ENCODE measurements at regions not wholly inside any gene's neighbourhood (a gene's known extent, or its start where the extent isn't known, plus 50 kb on each side); places are given as distances from the start of the nearest gene placed in this dataset.

DNA sequence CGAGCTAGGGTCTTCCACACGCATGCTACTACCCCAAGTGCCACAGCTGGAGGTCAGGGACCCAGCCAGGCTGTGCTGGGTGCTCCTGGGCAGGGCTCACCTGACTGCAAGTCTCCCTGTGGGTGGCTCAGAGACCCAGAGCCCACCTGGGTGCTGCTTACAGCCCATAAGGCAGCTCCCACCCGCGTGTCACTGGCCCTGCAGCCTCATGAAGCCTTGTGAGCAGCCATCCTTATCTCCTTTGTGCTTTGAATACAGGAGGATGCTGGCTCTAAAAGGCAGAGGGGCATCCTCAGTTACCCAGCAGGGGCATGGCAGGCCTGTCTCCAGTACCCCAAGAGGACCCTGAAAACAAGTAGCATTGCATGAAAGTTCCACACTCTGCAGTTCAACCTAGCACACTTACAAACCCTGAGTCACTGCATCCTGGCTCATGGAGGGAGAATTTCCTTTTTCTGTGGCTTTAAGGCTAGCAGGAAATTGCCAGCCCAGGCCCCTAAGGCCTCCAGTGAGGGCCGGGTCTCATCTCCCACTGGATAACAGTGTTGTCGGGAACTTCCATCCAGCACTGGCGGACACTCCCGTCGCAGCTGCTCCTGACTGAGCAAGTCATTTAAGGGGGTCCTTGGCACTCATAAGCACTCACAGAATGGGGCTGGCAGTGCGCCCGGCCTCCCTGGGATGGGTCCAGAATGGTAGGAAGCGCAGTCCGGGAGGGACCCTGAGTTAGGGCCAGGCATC, 137.1 kb downstream of the RPIA start:
- H3K27me3 ChIP-seq (ENCODE audit: control insufficient read depth, insufficient read depth, low read length) = no peaks in the 10 kb centered on the region
- H3K36me3 ChIP-seq (replicated peaks; ENCODE audit: control insufficient read depth, insufficient read depth, low read length) = no peaks in the 10 kb centered on the region
- H3K4me3 ChIP-seq (ENCODE audit: insufficient read depth, low read depth, low read length) = no peak overlapping the region
- no peak for DNase-seq

DNA sequence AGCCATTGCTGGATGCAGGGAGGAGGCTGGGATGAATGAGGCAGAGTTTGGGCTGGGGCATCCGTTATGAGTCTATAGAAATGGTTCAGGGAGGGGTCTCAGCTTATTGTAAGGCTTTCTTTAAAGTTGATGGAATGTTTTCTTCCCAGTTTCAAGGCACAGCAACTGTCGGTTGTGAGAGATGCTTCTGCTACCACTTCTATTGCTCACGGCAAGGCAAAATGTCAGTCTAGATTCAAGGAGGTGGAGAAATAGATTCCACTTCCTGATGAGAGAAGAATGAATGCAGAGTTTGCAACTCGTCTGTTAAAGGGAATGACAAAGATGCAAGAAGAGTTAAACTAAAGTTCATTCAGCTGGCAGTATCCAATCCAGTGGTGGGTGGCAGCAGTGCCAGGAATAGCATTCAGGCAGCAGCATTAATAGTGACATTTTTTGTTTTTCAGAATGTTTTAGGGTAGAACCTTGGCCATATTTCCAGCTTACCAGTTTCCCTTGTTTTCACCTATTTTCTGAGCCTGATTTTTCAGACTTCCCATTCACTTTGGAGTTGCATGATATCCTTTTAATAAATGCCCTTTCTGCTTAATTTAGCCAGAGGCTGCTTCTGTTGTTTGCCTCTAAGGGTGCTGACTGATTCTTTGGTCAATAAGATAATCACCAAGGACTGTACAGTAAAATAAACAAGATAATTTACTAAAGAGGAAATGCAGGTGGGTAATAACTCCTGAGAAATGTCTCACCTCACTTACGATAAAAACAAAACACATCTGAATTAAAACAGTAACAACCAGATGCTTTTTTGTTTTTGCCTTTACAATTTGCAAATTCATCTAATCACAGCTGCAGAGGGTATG, 138.4 kb downstream of the RPIA start:
- no peak for DNase-seq
- no peaks in the 10 kb centered on the region for H3K27me3 ChIP-seq (ENCODE audit: control insufficient read depth, insufficient read depth, low read length)
- H3K4me3 ChIP-seq (ENCODE audit: insufficient read depth, low read depth, low read length) = no peak overlapping the region
- H3K36me3 ChIP-seq (replicated peaks; ENCODE audit: control insufficient read depth, insufficient read depth, low read length) = no peaks in the 10 kb centered on the region

DNA sequence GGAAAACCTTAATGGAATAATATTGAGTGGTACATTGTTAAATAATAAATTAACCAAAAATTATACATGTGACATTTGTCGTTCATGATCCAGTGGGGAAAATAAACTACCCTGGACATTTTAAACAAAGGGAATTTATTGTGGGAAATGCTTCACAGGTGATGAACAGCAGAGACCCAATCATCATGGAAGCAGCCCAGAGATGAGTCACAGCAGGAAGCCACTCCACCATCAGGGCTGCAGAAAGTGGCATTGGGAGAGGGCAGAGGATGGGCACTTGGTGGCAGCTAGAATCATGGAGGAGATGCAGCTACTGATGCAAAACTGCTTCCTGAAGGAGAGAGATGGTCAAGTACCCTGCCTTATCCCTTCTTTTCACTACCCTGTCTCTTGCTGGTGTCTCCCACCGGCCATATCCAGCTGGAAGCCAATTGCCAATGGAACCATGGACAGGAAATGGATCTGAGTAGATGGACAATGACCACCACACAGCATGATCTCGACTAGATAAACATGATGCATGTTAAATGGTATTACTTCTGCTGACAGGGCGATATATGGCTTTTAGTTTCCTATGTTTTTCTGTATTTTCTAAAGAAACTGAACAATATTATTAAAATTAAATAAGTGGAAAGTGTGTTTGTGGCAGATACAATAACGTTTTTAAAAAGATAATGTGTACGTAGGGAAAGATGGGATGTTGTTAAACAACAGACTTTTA, 139.8 kb downstream of the RPIA start:
- Histone ChIP-seq H3K27me3 (ENCODE audit: control insufficient read depth, insufficient read depth, low read length) (no peaks in the 10 kb centered on the region), H3K4me3 (ENCODE audit: insufficient read depth, low read depth, low read length) (no peak overlapping the region), H3K36me3 (replicated peaks; ENCODE audit: control insufficient read depth, insufficient read depth, low read length) (no peaks in the 10 kb centered on the region)
- DNase-seq = no peak

DNA sequence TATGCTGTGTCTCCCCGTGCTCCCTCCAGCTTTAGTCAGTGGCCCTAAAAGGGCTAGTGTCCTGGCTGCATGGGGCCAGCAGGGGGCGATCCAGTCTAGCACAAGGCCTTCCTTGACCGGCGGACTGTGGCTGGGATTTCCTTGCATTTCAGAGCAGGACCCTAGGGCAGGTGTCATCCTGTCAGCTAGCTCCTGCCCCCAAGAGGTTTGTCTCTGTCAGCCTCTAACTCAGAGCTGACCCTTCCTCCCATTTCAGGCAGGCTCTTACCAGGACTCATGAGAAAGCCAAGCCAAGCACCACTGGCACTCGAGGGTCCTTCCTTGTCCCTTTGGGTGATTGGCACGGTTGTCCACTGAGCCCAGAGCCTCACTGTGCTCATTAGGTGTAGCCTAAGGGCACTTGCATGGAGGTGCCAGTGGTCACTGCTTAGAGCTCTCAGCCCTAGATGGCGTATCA, 140.3 kb downstream of the RPIA start:
- DNase-seq = peak; percentile 82
- Histone ChIP-seq H3K27me3 (ENCODE audit: control insufficient read depth, insufficient read depth, low read length) (no peaks in the 10 kb centered on the region), H3K36me3 (replicated peaks; ENCODE audit: control insufficient read depth, insufficient read depth, low read length) (no peaks in the 10 kb centered on the region)

DNA sequence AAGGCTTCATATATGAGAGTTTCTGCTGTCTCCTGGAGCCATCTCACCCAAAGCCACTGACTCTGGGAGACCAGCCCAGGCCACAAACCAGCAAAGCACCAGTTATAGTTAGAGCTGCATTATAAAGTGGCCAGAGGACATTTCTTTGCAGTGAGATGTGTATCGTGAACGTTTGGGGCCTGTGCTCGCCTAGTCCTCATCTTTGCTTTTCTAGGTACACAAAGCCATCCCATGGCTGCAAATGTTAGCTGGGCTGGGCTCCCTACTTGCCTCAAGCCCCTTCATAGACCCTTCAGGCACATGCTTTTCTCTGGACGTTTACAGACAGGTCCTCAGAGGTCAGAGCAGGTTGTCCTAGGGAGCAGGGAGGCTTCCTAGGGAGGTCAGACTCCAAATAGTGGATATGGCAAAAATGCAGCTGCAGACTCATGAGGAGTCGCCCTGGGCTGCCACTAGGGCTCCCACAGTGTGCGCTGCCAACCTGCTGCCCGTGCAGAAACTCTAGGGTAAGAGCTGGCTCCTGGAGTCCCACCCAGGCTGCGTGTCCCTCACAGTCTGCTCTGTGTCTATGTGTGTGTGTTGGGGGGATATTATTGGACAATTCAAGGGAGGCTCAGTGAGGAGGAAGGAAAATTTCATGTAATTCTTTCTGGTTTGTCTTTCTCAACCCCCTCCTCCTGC, 141.0 kb downstream of the RPIA start:
- Histone ChIP-seq H3K4me3 (ENCODE audit: insufficient read depth, low read depth, low read length) (no peak overlapping the region), H3K27me3 (ENCODE audit: control insufficient read depth, insufficient read depth, low read length) (no peaks in the 10 kb centered on the region), H3K36me3 (replicated peaks; ENCODE audit: control insufficient read depth, insufficient read depth, low read length) (no peaks in the 10 kb centered on the region)
- no peak for DNase-seq

More for the DNA sequence above, 140.3 kb downstream of the RPIA start:
- no peak overlapping the region for H3K4me3 ChIP-seq (ENCODE audit: insufficient read depth, low read depth, low read length)

DNA sequence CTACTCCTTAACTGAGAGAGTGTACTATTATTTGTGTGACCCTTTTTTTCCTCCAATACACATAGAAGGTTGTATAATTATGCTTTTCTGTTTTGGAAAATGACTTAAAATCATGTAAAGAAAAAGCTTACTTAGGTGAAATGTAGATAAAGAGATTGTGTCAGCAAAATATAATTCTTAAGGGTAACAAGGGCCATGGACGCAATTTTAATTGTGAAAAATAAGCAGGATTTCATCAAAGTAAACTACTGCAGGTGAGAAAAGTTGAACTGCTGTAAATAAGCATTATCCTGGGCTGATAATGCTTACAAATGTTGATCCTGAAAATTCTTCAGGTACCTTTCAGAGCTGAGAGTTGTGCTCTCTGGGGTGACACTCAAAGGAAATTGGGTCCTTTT, 141.5 kb downstream of the RPIA start:
- Histone ChIP-seq H3K27me3 (ENCODE audit: control insufficient read depth, insufficient read depth, low read length) (no peaks in the 10 kb centered on the region), H3K4me3 (ENCODE audit: insufficient read depth, low read depth, low read length) (no peak overlapping the region), H3K36me3 (replicated peaks; ENCODE audit: control insufficient read depth, insufficient read depth, low read length) (no peaks in the 10 kb centered on the region)
- DNase-seq = no peak

DNA sequence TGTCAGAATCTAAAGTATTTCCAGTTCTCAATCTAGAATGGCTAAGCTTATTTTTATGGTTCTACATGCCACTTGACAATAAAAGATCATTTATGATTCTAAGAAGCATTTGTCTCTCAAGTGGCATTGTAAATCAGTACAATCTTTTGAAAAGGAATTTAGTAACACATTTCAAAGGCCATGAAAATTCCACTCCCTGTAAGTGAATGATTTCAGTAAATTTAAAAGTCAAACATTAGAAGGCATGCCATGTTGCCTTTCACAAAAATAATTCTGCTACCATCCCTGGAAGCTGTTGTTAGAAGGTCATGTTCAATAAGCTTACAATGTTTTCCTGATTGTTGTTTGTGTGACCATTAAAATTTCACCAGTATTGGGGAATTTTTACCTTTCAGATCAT, 142.9 kb downstream of the RPIA start:
- Histone ChIP-seq H3K4me3 (ENCODE audit: insufficient read depth, low read depth, low read length) (no peak overlapping the region), H3K27me3 (ENCODE audit: control insufficient read depth, insufficient read depth, low read length) (no peaks in the 10 kb centered on the region), H3K36me3 (replicated peaks; ENCODE audit: control insufficient read depth, insufficient read depth, low read length) (no peaks in the 10 kb centered on the region)
- DNase-seq = no peak

DNA sequence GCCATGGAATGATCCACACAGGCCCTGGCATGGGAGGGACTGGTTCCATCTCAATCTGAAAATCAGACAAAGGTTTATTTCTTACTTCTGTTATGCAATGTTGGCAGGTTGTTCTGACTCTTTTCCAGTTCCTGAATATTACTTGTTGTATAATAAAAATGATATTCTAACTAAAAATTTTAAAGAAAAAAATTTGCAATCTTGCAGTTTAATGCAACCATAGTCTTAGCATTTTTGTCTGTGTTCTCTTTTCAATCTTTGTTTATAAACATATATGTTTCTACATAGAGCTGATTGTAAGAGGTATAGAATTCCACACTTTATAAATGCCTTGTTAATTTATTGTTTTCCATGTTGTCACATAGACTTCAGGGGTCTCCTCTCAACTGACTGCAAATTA, 143.4 kb downstream of the RPIA start:
- DNase-seq = no peak
- Histone ChIP-seq H3K27me3 (ENCODE audit: control insufficient read depth, insufficient read depth, low read length) (no peaks in the 10 kb centered on the region), H3K4me3 (ENCODE audit: insufficient read depth, low read depth, low read length) (no peak overlapping the region), H3K36me3 (replicated peaks; ENCODE audit: control insufficient read depth, insufficient read depth, low read length) (no peaks in the 10 kb centered on the region)

DNA sequence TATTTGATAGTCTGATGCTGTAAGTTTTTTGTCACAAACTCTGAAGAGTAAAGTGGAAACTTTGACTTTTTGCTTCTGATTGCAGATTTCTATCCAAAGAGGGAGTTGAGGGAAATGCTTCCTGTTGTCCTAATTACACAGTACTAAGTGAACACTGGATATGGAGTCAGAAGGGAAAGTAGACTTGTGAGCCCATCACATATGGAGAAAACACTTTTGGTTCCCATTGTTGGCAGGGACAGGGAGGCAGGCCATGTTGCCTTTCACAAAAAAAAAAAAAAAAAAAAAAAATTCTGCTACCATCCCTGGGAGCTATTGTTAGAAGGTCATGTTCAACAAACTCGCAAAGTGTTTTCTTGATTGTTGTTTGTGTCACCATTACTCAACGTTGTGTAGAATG, 144.3 kb downstream of the RPIA start:
- Histone ChIP-seq H3K4me3 (ENCODE audit: insufficient read depth, low read depth, low read length) (no peak overlapping the region), H3K36me3 (replicated peaks; ENCODE audit: control insufficient read depth, insufficient read depth, low read length) (no peaks in the 10 kb centered on the region), H3K27me3 (ENCODE audit: control insufficient read depth, insufficient read depth, low read length) (no peaks in the 10 kb centered on the region)
- no peak for DNase-seq

DNA sequence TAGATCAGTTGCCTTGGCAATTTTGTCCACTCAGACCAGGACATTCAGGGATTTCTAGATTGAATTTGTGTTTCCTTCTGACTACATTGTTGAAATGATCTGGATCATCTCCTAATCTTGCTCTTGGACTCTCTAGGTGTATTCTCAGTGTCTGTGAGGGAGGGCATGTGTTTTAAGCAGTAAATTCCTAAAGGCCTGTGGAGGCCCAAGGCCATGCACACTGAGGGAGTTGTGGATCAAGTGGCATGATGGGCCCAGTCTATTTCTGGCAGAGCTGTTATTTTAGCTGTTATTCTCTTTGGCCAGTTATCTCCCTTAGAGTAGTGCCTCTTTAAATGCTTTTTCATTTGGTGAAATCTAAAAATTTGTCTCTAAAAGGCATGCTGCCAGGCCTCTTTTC, 144.9 kb downstream of the RPIA start:
- DNase-seq = no peak
- H3K4me3 ChIP-seq (ENCODE audit: insufficient read depth, low read depth, low read length) = no peak overlapping the region
- no peaks in the 10 kb centered on the region for H3K27me3 ChIP-seq (ENCODE audit: control insufficient read depth, insufficient read depth, low read length)
- H3K36me3 ChIP-seq (replicated peaks; ENCODE audit: control insufficient read depth, insufficient read depth, low read length) = no peaks in the 10 kb centered on the region

DNA sequence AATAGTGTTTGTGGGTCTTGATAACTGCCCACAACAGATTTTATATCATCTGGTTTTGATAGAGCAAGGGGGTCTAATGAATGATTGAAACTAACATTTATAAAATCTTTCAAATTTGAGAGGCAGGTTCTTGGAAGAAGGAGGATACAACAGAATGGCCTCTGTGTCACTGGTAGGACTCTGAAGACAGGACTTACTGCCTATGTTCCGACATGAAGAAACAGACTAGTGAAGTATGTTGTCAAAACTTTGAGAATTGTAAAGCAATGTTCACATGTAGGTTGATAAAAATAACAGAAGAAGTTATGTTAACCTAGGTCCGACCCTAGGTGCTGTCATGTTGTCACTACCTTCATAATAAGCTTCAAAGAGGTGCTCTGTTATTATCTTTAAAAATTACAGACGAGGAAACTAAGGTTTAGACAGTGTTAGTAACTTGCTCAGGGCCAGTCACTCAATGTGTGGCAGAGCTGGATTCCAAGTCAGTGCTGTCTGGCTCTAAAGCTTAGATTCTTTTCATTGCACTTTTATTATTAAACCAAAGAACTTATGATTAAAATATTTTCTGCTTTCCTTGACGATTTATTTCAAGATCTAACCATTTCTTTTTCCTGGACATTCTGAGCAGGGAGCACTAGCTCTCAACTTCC, 146.2 kb downstream of the RPIA start:
- Histone ChIP-seq H3K27me3 (ENCODE audit: control insufficient read depth, insufficient read depth, low read length) (no peaks in the 10 kb centered on the region), H3K4me3 (ENCODE audit: insufficient read depth, low read depth, low read length) (no peak overlapping the region), H3K36me3 (replicated peaks; ENCODE audit: control insufficient read depth, insufficient read depth, low read length) (no peaks in the 10 kb centered on the region)
- DNase-seq = no peak

DNA sequence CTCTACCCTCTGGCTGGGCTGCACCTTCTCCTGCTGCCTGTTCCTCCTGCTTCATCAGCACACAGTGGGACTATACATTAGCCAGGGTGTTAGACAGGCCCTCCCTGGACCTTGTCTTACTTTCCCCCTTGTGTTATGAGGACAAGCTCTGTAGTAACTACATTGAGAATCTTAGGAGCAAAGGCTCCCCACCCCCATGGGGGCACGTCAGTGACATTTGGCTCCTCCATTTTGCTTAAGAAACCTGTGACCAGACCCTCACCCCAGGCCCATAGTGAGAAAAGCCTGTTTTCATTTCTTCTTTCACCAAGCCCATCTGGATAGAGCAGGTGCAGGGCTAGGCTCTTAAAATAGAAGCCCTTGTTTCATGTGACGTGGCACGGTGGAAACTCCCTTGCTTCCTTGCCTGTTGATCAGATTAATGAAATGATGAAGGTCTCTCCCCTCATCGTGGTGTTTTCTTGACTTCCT, 146.7 kb downstream of the RPIA start:
- H3K27me3 ChIP-seq (ENCODE audit: control insufficient read depth, insufficient read depth, low read length) = no peaks in the 10 kb centered on the region
- no peak for DNase-seq
- no peaks in the 10 kb centered on the region for H3K36me3 ChIP-seq (replicated peaks; ENCODE audit: control insufficient read depth, insufficient read depth, low read length)

DNA sequence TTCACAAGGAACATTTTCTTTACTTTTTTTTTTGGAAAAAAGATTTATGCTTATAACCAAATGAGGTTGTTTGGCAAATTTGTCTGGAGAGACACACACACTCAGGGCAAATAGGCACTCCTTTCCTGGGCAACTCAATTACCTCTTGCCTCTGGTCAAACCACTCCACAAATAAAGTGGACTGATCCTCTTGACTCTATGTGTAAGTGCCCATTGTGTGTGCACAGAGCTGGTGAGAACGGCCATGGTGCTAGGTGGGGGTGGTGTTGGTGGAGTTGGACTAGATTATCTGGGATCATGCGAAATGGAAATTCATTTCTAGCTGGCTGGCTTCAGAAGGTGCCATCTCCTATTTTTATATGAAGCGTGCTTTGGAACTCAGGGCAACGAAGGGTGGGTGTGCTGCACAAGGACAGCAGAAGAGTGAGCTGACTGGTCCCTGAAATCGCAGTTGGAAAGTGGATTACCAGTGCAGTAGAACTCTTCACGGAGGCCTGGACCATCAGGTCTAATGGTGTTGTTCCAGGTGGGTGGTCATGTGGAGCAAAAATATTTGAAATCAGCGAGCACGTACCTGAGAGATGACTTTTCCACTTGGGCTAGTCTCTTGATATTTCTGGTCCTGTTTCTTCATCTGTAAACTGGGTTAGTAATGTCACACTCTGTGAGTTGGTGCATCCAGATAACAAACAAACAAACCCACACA, 149.9 kb downstream of the RPIA start:
- H3K36me3 ChIP-seq (replicated peaks; ENCODE audit: control insufficient read depth, insufficient read depth, low read length) = no peaks in the 10 kb centered on the region
- no peaks in the 10 kb centered on the region for H3K27me3 ChIP-seq (ENCODE audit: control insufficient read depth, insufficient read depth, low read length)
- no peak for DNase-seq
- no peak overlapping the region for H3K4me3 ChIP-seq (ENCODE audit: insufficient read depth, low read depth, low read length)

More for the DNA sequence above, 146.7 kb downstream of the RPIA start:
- H3K4me3 ChIP-seq (ENCODE audit: insufficient read depth, low read depth, low read length) = no peak overlapping the region
